NCI-H774 (cell line): ENCODE measurements at regions not wholly inside any gene's neighbourhood (a gene's known extent, or its start where the extent isn't known, plus 50 kb on each side); places are given as distances from the start of the nearest gene placed in this dataset.
"Not testable (repeated sequence)": the region's sequence is repeated elsewhere in the genome, so short reads cannot be mapped to it uniquely, and the experiment has no call there.

Experiments
- DNase-seq: peaks from one replicate; lab custom pipeline; 2025; lab: John Stamatoyannopoulos, UW

DNA sequence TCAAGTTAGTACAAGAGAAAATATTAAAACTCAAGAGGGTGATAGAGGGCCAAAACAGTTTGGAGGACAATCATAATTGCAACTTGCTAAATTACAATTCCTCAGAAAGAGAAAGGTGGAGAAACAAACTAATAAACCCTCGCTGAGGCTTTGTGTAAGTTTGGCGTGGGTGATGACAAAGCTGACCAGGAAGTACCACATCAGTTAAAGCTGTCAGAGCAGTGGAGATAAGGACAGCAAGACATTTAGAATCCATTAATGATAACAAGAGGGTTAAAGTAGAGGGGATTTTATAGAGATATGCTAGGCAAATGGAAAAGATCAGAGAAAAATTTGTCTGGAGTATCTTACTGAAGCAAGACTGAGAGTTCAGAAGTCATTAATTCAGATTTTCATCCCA lies 334.4 kb downstream of the TFAP2B start:
- no peak for DNase-seq

DNA sequence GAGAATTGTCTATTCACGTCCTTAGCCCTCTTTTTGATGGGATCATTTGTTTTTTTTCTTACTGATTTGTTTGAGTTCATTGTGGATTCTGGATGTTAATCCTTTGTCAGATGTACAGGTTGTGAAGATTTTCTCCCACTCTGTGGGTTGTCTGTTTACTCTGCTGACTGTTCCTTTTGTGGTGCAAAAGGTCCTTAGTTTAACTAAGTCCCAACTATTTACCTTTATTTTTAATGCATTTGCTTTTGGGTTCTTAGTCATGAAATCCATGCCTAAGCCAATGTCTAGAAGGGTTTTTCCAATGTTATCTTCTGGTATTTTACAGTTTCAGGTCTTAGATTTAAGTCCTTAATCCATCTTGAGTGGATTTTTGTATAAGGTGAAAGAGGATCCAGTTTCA lies 336.3 kb downstream of the TFAP2B start:
- DNase-seq = not testable (repeated sequence)

DNA sequence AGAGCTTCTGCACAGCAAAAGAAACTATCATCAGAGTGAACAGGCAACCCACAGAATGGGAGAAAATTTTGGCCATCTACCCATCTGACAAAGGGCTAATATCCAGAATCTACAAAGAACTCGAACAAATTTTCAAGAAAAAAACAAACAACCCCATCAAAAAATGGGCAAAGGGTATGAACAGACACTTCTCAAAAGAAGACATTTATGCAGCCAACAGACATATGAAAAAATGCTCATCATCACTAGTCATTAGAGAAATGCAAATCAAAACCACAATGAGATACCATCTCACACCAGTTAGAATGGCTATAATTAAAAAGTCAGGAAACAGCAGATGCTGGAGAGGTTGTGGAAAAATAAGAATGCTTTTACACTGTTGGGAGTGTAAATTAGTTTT lies 340.6 kb downstream of the TFAP2B start:
- DNase-seq = not testable (repeated sequence)

DNA sequence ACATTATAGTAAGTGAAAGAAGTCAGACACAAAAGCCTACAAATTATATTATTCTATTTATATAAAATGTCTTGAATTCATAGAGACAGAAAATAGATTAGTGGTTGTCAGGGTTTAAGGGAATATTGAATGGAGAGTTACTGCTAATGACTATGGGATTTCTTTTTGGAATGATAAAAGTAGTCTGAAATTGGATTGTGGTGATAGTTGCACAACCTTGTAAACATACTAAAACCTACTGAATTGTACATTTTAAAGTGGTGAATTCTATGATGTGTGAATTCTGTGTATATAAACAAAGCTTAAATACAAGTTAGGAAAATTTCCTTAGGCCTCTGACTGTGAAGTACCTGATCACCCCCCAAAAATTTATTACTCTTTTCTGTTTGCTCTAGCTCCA lies 343.1 kb downstream of the TFAP2B start:
- DNase-seq = no peak

DNA sequence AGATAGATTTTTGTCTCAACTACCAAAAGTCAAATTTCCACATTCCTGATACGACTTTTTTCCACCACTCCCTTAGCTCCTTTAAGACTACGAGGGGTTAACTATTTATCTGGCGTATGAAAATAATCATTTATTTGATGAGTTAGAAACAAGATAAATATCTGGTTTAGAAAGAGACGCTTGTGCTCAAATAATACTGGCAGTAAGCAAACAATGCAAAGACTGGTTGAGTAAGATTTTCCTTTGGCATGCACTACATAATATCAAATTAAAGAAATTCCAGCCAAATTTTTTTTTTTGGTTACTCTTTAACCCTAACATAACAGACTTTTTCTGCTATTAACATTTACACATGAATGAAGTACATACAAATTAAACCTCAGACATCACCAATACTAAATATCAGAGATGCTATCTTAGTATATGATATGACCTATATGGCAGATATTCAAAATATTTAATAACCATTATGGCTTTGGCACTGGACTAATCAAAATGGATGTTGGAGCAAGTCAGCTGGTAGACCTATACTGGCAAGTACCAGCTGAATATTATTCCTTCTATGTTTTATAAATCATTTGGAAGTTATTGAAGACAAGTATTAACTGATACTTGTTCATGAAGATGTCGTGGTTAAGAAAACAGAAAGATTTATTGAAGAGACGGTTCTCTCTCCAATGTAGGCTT lies 345.3 kb downstream of the TFAP2B start:
- DNase-seq = no peak

DNA sequence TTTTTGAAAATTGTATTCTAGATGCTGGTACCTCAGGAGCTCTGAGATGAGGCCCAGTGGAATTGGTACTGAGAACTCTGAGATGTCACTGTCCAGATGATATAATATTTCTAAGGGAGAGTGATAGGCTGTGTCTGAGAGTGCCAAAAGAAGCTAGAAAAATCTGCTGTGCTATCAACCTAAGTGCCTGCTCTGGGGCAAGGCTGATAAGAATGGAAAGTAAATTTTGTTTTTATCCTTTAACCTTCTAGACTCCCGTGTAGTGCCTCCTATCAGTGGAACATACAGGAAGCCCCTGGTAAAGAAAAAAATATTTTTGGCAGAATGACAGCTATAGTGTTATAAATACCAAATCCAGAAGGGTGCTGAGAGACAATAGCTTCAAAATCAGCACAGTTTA lies 348.2 kb downstream of the TFAP2B start:
- DNase-seq = no peak

DNA sequence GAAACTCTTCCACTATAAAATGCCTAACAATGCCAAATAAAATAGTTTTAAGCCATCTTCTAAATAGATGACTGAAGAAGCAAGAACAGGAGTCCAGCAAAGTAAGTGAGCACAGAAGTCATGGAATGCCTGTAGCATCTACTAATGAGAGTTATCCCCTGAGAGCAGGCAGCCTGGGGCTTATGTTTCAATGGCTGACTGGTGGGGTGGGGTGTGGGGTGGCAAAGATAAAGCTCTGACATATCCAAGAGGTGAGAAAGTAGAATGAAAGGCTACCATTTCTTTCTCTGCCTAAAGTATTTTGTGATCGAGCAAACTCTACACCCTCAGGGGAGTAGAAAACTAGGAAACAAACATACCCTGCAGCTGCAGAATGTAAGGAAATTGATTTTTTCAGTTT lies 348.8 kb downstream of the TFAP2B start:
- no peak for DNase-seq

DNA sequence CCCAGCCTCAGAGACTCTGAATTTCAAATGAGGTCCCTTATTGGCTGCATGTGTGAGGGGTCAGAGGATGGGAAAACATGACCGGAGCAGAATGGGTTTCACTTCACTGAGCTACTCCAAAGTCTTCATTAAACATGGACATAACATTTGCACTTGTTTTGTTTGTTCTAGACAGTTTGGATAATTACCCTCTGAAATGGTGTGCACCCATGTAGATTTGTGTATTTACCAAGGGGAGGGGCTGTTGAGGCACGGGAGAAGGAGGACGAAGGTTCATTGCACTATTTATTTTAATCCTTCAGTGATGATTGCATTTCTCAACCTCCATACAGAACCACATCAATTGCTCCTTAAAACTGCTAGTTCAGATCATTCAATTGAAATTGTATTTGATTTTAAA lies 364.2 kb downstream of the TFAP2B start:
- no peak for DNase-seq

DNA sequence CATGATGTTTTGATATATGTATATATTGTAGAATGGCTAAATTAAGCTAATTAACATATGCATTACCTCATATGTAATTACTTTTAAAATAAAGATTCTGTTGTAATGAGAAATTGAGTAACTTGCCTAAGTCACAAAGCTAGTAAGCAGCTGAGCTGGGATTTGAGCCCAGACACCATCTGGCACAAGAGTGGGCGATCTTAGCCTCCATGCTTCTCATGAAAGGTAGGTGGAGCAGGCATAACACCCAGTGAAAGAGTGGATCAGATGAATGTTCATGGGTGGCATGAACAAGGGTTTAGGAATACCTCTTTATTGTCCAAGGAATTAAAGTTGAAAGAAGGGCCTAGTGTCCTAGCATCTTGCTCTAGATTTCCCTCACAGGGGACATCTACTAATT lies 365.4 kb downstream of the TFAP2B start:
- DNase-seq = no peak

DNA sequence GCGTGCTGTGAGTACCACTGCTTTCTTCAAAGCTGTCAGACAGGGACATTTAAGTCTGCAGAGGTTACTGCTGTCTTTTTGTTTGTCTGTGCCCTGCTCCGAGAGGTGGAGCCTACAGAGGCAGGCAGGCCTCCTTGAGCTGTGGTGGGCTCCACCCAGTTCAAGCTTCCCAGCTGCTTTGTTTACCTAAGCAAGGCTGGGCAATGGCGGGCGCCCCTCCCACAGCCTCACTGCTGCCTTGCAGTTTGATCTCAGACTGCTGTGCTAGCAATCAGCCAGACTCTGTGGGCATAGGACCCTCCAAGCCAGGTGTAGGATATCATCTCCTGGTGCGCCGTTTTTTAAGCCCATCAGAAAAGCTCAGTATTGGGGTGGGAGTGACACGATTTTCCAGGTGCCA lies 374.5 kb downstream of the TFAP2B start:
- DNase-seq = not testable (repeated sequence)

DNA sequence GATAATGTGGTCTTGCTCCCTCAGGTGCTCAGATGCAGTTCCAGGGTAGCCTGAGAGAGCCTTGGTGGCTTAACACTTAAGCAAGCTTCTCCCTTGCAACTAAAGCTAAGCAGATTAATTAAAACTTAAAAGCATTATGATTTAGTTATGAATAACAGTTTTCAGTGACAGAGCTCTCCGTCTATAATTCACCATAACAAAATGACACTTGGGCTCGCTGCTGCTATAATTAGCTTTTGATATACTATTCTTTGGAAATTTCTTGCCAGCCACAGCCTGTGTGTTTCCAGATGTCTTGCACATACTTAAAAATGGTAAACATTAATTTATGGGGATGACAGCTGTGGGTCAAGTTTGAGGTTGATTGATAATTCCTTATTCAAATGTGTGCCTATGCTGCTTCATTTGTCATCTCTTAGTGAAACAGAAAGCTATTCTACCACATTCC lies 380.5 kb downstream of the TFAP2B start:
- no peak for DNase-seq

DNA sequence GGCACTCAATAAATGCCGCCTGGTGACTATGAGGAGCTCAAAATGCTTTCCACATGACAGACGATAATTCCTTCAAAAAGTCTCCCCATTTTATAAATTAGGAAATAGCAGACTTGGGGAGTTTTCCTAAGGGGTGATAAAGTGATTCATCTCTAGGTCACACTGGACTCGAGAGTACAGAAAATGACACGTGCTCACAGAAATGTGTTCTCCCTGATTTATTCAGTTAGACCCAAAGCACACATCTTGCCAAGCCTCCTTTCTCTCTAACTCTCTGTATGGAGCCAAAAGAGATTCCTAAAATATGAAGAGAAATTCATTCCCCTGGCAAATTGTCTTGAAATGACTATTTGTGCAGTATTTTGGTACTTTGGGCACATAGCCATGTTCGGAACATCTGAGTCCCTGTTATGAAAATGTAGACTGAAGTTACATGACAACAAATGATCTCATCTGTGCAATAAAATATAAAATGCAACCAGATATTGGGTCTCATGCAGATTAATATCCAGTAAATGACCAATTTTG lies 381.1 kb downstream of the TFAP2B start:
- no peak for DNase-seq

DNA sequence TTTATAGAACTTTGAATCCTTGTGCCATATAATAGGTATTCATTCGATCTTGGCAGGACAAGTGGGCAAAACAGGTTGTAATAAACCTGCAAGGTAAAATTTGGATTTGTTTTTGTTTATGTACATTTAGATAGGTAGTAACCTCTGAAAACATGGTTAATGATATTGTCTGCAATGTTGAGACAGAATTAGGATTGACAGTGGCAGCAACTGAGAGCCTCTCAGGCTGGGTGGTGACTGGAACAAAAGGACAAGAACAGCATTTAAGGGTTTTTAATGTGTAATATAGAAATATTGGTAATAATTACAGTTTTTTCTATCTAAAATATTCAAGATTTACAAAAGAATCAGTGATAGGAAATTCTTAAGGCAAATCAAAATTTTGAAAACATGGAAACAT lies 382.0 kb downstream of the TFAP2B start:
- no peak for DNase-seq

DNA sequence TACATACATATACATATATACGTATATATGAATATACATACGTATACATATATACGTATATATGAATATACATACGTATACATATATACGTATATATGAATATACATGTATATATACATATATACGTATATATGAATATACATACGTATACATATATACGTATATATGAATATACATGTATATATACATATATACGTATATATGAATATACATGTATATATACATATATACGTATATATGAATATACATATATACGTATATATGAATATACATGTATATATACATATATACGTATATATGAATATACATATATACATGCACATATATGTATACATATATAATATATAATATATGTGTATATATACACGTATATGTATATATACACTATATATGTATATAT lies 384.0 kb downstream of the TFAP2B start:
- DNase-seq = not testable (repeated sequence)

DNA sequence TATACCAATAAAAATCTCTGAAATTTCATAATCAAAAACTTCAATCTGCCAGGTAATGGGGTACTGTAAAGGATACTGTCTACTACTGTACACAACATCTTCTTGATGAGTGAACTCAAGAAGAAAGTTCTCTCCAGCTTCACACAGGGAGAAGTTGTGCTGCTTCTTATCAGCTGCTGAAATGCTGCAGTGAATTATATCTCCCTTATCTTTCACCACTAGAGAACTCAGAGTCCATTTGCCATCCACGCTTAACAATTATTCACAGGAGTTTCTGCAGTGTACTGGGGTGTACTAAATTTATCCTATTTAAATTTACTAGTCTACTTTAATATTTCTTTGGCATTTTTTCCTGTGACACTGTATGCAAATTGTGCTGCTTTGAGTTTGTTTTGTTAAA lies 384.8 kb downstream of the TFAP2B start:
- DNase-seq = no peak

DNA sequence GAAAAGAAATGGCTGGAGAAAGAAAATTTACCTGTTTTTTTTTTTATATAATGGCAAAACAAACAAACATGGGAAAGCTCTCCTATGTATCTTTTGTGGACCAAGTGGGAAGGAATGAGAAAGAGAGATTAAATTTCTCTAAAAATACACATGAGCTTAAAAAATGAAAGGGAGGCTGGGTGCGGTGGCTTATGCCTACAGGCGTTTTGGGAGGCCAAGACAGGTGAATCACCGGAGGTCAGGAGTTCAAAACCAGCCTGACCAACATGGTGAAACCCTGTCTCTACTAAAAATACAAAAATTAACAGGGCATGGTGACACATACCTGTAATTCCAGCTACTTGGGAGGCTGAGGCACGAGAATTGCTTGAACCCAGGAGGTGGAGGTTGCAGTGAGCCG lies 388.0 kb downstream of the TFAP2B start:
- not testable (repeated sequence) for DNase-seq

DNA sequence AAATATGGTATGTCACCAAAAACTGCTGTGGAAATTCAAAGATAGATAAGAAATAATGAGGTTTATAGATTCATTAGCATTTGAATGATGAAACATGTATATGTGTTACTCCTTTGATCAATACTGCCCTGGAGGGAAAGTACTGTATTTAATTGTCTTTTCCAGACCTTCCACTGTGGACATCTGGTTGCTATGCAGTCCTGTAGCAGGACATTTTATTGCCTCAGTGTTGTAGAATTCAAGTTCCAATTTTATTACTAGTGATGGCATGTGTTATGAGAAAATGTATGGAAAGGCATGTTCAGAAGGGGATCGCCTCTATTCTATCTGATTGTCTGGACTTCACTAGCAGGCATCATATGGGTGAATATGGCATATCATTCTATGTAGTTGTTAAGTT lies 391.0 kb downstream of the TFAP2B start:
- no peak for DNase-seq

DNA sequence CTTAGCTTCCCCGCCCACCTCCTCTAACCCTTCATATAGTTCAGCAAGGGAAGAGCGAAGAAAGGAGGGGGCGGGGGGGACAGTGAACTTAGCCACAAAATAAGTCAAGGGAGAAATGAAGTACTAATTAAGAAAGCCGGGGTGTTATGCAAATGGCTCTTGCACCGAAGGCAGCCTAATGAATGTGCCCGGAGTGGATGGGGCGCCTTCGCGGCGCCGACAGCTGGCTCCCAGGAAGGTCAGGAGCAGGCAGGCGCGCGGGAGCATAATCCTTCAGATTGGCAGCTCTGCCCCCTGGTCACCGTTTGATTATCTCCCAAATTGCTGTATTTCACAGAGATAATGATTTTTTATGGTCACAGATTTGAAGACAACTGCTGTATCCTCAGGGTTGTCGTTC lies 395.1 kb downstream of the TFAP2B start:
- no peak for DNase-seq

DNA sequence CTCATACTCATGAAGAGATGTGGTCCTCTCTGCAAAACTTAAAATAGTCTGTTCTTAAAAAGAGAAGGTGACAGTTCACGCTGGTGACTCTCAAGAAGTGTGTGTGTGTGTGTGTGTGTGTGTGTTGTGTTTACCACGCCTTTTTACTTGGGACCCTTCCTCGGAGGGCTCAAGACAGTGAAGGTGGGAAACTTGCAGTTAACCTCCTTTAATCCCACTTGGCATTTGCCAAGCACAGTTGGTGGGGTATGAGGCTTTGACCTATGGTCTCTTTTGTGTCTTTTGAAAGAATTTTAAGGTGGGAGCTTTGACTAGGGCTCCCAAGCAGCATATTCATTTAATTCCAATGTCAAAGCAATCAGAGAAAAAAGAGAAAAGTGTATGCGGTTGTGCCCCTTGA lies 395.8 kb downstream of the TFAP2B start:
- DNase-seq = no peak

DNA sequence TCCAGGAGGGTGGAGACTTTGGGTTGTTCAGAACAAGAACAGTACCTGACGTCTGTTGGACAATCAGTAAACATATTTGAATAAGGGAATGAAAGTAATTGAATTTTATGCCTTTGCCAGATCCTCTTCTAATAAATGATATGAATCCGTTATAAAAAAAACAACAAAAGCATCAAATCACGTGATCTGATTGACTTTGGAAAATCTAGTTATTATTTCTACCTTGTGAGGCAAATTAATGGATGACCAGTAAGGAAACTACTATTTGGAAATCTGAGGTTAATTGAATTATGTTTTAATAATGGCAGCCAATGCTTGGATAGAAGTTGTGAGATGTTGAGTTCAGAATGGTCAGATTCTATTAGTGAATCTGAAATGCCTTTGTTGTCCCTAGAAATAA lies 399.5 kb downstream of the TFAP2B start:
- DNase-seq = no peak

DNA sequence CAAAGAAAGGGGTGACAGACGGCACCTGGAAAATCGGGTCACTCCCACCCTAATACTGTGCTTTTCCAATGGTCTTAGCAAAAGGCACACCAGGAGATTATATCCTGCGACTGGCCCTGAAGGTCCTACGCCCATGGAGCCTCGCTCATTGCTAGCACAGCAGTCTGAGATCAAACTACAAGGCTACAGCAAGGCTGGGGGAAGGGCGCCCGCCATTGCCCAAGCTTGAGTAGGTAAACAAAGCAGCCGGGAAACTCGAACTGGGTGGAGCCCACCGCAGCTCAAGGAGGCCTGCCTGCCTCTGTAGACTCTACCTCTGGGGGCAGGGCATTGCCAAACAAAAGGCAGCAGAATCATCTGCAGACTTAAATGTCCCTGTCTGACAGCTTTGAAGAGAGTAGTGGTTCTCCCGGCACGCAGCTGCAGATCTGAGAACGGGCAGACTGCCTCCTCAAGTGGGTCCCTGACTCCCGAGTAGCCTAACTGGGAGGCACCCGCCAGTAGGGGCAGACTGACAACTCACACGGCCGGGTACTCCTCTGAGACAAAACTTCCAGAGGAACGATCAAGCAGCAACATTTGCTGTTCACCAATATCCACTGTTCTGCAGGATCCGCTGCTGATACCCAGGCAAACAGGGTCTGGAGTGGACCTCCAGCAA lies 406.0 kb downstream of the TFAP2B start:
- not testable (repeated sequence) for DNase-seq

DNA sequence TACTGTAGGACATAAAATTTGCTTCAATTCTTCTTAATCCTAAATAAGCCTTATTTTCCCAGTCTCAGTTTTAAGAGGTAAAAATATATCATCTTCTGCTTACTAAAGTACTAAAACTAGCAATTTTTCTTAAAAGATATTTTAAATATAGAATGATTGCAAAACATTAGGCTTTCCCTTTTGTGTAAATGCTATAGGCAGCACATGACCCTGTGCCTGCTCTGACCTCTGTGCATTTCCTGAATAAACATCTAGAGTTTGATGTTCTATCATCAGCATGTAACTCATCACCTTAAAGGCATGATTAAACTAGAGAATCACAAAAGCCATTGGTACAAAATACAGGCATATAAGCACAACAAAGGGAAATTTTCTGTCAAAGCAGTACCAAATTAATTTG lies 422.7 kb downstream of the TFAP2B start:
- DNase-seq = no peak

DNA sequence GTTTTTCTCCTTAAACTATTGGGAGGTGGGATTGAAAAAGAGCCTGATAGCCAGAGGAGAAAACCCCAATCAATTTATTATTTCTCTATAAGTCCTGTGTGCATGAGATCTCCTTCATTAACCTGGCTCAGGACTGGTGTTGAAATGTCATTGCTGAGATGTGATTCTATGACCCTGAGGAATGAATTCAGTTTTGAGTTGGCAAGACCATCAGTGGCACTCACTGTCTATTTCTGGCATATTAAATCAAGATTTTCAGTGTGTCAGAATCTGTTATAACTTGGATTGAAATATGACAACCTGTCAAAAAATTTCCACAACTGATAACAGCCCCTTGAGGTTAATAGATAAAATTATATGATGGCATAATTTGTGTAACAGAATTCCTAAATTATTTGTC lies 431.1 kb downstream of the TFAP2B start:
- no peak for DNase-seq

DNA sequence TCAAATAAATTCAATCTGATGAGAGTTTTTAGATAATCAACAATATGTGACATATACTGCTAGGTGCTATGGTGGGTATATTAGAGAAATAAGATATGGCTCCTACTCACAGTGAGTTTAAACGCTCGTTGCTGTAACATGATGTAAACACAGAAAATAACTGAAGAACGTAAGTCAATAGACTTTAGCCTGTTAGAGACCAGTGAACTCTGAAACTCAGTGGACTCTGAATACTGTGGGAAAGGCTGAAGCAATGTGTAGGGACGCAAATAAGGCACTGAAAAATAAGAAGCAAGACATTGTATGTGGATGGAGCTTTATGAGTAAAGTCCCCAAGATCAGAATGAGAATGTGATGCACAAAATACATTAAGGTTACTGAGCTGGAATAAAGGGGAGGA lies 431.6 kb downstream of the TFAP2B start:
- no peak for DNase-seq
